GM23338 (cell line): ENCODE measurements at regions not wholly inside any gene's neighbourhood (a gene's known extent, or its start where the extent isn't known, plus 50 kb on each side); places are given as distances from the start of the nearest gene placed in this dataset.

Experiments used
- ATAC-seq: fragments of 200-7000 bp; cut with Tn5 transposase; 3 replicates; pipeline ENCODE4 v1.9.1; 2020
- DNase-seq: peaks from one replicate; pipeline ENCODE4 v3.0.0-alpha.2; 2015; ENCODE audit warnings: low spot score
- H2AFZ ChIP-seq: fragments of 200-600 bp; sonication (generic); 2 replicates; pipeline ENCODE4 v1.8.0; 2016; ENCODE audit warnings: antibody characterized with exemption, mild to moderate bottlenecking, moderate library complexity
- H3F3A ChIP-seq: fragments of 200-600 bp; sonication (generic); replicated peaks from 2 replicates; pipeline ENCODE4 v1.8.0; 2017; ENCODE audit warnings: antibody characterized with exemption, mixed run types, low read depth
- H3K27ac ChIP-seq: fragments of 200-600 bp; sonication (generic); 2 replicates; pipeline ENCODE4 v1.6.1; 2016; ENCODE audit warnings: low read depth
- H3K27me3 ChIP-seq: fragments of 200-600 bp; sonication (generic); 2 replicates; pipeline ENCODE4 v1.8.0; 2016; ENCODE audit warnings: mild to moderate bottlenecking, mixed run types, moderate library complexity; ENCODE audit not compliant: insufficient read depth
- H3K36me3 ChIP-seq: fragments of 200-600 bp; sonication (generic); 2 replicates; pipeline ENCODE4 v1.8.0; 2016; ENCODE audit warnings: mild to moderate bottlenecking; ENCODE audit not compliant: insufficient read depth
- H3K4me1 ChIP-seq: fragments of 200-600 bp; sonication (generic); 2 replicates; pipeline ENCODE4 v1.8.0; 2016; ENCODE audit warnings: mild to moderate bottlenecking, moderate library complexity; ENCODE audit not compliant: insufficient read depth
- H3K4me2 ChIP-seq: fragments of 200-600 bp; sonication (generic); 2 replicates; pipeline ENCODE4 v1.7.1; 2017; ENCODE audit warnings: mixed run types
- H3K4me3 ChIP-seq: fragments of 200-600 bp; sonication (generic); 2 replicates; pipeline ENCODE4 v1.6.1; 2016; ENCODE audit warnings: mixed run types
- H3K79me2 ChIP-seq: fragments of 200-600 bp; sonication (generic); replicated peaks from 2 replicates; pipeline ENCODE4 v1.8.0; 2017; ENCODE audit warnings: mild to moderate bottlenecking; ENCODE audit not compliant: insufficient read depth
- H3K9me2 ChIP-seq: fragments of 200-600 bp; sonication (generic); 2 replicates; pipeline ENCODE4 v1.8.0; 2017; ENCODE audit not compliant: insufficient read depth
- H4K20me1 ChIP-seq: fragments of 200-600 bp; sonication (generic); replicated peaks from 2 replicates; pipeline ENCODE4 v1.8.0; 2017; ENCODE audit warnings: mild to moderate bottlenecking; ENCODE audit not compliant: insufficient read depth
- H3K27ac Mint-ChIP-seq: 2 replicates; pipeline ENCODE4 v1.8.0; 2020; ENCODE audit warnings: inconsistent platforms, mild to moderate bottlenecking, moderate library complexity, mixed read lengths
- H3K27me3 Mint-ChIP-seq: 3 replicates; pipeline ENCODE4 v1.8.0; 2022; ENCODE audit warnings: low read depth, mild to moderate bottlenecking, moderate library complexity, mixed read lengths, inconsistent platforms; ENCODE audit not compliant: insufficient read depth, poor library complexity
- H3K36me3 Mint-ChIP-seq: 3 replicates; pipeline ENCODE4 v1.8.0; 2021; ENCODE audit warnings: low read depth, mild to moderate bottlenecking, inconsistent platforms, moderate library complexity, mixed read lengths
- H3K4me1 Mint-ChIP-seq: 3 replicates; pipeline ENCODE4 v1.8.0; 2020; ENCODE audit warnings: mild to moderate bottlenecking, inconsistent platforms, mixed read lengths
- H3K4me3 Mint-ChIP-seq: 3 replicates; pipeline ENCODE4 v1.8.0; 2021; ENCODE audit warnings: moderate library complexity, mild to moderate bottlenecking, inconsistent platforms, mixed read lengths
- H3K9me3 Mint-ChIP-seq: 3 replicates; pipeline ENCODE4 v1.8.0; 2020; ENCODE audit warnings: moderate library complexity, mild to moderate bottlenecking, inconsistent platforms, mixed read lengths
- CREB1 ChIP-seq: fragments of 250-450 bp; sonication (Bioruptor Pico); IDR thresholded peaks from 2 replicates; pipeline ENCODE4 v1.5.0; 2020; ENCODE audit warnings: low read depth, mild to moderate bottlenecking, moderate library complexity
- CTCF ChIP-seq, 2 experiments: fragments of 200-600 bp in 1 of 2; sonication (generic) in 1 of 2; conservative IDR thresholded peaks; 2 replicates each; pipeline versions ENCODE4 v1.5.1 to v1.6.1; 2016 to 2017; ENCODE audit warnings: antibody characterized with exemption in 2 of 2, low read depth in 2 of 2, mild to moderate bottlenecking in 2 of 2, moderate library complexity in 1 of 2
- ETS1 ChIP-seq: IDR thresholded peaks from 2 replicates; pipeline ENCODE4 v1.6.1; 2016; ENCODE audit warnings: antibody characterized with exemption
- EZH2 ChIP-seq: fragments of 200-600 bp; sonication (generic); IDR thresholded peaks from one replicate; pipeline ENCODE4 v1.8.0; 2017; ENCODE audit warnings: antibody characterized with exemption, mild to moderate bottlenecking, low read depth; ENCODE audit not compliant: unreplicated experiment
- EZH2phosphoT487 ChIP-seq: fragments of 200-600 bp; sonication (generic); IDR thresholded peaks from one replicate; pipeline ENCODE4 v1.8.1; 2018; ENCODE audit warnings: antibody characterized with exemption; ENCODE audit not compliant: unreplicated experiment
- JUNB ChIP-seq: IDR thresholded peaks from one replicate; pipeline ENCODE4 v1.6.1; 2016; ENCODE audit warnings: antibody characterized with exemption; ENCODE audit not compliant: unreplicated experiment
- NANOG ChIP-seq: IDR thresholded peaks from 2 replicates; pipeline ENCODE4 v1.6.1; 2016; ENCODE audit warnings: antibody characterized with exemption, borderline replicate concordance
- POLR2AphosphoS5 ChIP-seq: IDR thresholded peaks from 2 replicates; pipeline ENCODE4 v1.6.1; 2016; ENCODE audit warnings: antibody characterized with exemption, low read depth
- REST ChIP-seq: IDR thresholded peaks from one replicate; pipeline ENCODE4 v1.6.1; 2018; ENCODE audit warnings: antibody characterized with exemption; ENCODE audit not compliant: unreplicated experiment
- STAT1 ChIP-seq: IDR thresholded peaks from one replicate; pipeline ENCODE4 v1.6.1; 2016; ENCODE audit warnings: antibody characterized with exemption; ENCODE audit not compliant: unreplicated experiment
- ZNF114 ChIP-seq: fragments of 250-450 bp; sonication (Bioruptor Pico); IDR thresholded peaks from 2 replicates; pipeline ENCODE4 v1.5.0; 2020; ENCODE audit warnings: mild to moderate bottlenecking, moderate library complexity
- ZNF331 ChIP-seq: fragments of 250-450 bp; sonication (Bioruptor Pico); IDR thresholded peaks from 2 replicates; pipeline ENCODE4 v1.5.0; 2020; ENCODE audit warnings: low read depth, mild to moderate bottlenecking, moderate library complexity
- ZNF462 ChIP-seq: fragments of 250-450 bp; sonication (Bioruptor Pico); IDR thresholded peaks from 2 replicates; pipeline ENCODE4 v1.5.0; 2020; ENCODE audit warnings: mild to moderate bottlenecking, moderate library complexity

- no peaks in the 10 kb centered on the region for H3F3A ChIP-seq
- Mint-ChIP-seq H3K36me3 (no peaks in the 10 kb centered on the region), H3K27ac (no peak overlapping the region), H3K4me1 (peaks cover 18% of the 10 kb centered on the region), H3K4me3 (no peak overlapping the region), H3K27me3 (peaks cover 4% of the 10 kb centered on the region), H3K9me3 (no peaks in the 10 kb centered on the region; the same call in 2 of the 3 replicates)
- no peak overlapping the region for H3K27ac ChIP-seq
- H3K4me3 ChIP-seq: no peak overlapping the region
- H3K27me3 ChIP-seq: no peaks in the 10 kb centered on the region
- ATAC-seq (no peak), DNase-seq (no peak)
- H3K9me2 ChIP-seq: peaks cover 5% of the 10 kb centered on the region; the same call in 1 of the 2 replicates
- no peak overlapping the region for H3K4me2 ChIP-seq
- no peaks in the 10 kb centered on the region for H3K79me2 ChIP-seq
- H4K20me1 ChIP-seq: no peaks in the 10 kb centered on the region
- no peaks in the 10 kb centered on the region for H3K36me3 ChIP-seq
- no peaks in the 10 kb centered on the region for H3K4me1 ChIP-seq
- H2AFZ ChIP-seq: no peak overlapping the region
- TF ChIP-seq REST: no peak
- TF ChIP-seq NANOG: no peak
- no peak for TF ChIP-seq JUNB
- no peak for TF ChIP-seq ZNF462
- no peak for TF ChIP-seq STAT1
- no peak for TF ChIP-seq EZH2phosphoT487
- no peak for TF ChIP-seq ZNF331 (CRISPR knock-in tag)
- TF ChIP-seq CTCF (conservative IDR thresholded peaks at IDR 0.05; ENCODE audit: low read depth in 2 of 2): no peak
- TF ChIP-seq ZNF114 (CRISPR knock-in tag): no peak
- no peak for TF ChIP-seq ETS1
- TF ChIP-seq POLR2AphosphoS5: no peak
- TF ChIP-seq EZH2: no peak
- no peak for TF ChIP-seq CREB1 (CRISPR knock-in tag)
These were observed 95.0 kb upstream of the BOD1 start for GRCh38 chr5:173711466-173711865.
